ENCODE measurements at regions not wholly inside any gene's neighbourhood (a gene's known extent, or its start where the extent isn't known, plus 50 kb on each side); places are given as distances from the start of the nearest gene placed in this dataset.

DNA sequence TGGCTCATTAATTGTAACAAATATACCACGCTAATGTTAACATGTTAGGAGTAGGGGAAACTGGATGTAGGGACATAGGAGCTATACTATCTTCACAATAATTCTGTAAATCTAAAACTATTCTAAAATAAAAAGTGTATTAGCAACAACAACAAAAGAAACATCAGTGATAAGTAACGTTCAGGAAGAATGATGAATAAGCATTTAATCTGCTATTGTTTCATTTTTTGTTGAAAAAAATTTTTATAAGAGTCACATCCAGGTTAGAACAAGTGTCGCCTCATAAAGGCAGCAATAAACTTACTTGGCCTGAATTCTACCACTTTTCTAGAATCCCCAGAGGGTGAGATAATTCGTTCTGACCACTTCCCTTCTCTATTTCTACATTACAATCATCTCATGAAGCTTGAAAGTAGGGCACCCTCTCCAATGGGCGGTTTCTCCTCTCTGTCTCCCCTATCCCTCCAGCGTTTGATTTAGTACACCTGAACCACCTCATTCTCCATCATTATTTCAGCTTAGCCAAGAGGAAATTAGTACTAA lies 253.1 kb upstream of the IPO5 start:
- H3K27me3 Mint-ChIP-seq (ENCODE audit: low read depth), result peaks cover 4% of the 10 kb centered on the region
- TF ChIP-seq, protein P1, sequence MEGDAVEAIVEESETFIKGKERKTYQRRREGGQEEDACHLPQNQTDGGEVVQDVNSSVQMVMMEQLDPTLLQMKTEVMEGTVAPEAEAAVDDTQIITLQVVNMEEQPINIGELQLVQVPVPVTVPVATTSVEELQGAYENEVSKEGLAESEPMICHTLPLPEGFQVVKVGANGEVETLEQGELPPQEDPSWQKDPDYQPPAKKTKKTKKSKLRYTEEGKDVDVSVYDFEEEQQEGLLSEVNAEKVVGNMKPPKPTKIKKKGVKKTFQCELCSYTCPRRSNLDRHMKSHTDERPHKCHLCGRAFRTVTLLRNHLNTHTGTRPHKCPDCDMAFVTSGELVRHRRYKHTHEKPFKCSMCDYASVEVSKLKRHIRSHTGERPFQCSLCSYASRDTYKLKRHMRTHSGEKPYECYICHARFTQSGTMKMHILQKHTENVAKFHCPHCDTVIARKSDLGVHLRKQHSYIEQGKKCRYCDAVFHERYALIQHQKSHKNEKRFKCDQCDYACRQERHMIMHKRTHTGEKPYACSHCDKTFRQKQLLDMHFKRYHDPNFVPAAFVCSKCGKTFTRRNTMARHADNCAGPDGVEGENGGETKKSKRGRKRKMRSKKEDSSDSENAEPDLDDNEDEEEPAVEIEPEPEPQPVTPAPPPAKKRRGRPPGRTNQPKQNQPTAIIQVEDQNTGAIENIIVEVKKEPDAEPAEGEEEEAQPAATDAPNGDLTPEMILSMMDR (IDR thresholded peaks at IDR 0.05), result no peak
- no peaks in the 10 kb centered on the region for H3K36me3 Mint-ChIP-seq (ENCODE audit: low read depth)
- H3K4me1 Mint-ChIP-seq (ENCODE audit: low read depth), result no peaks in the 10 kb centered on the region
- H3K4me3 Mint-ChIP-seq (ENCODE audit: unreplicated experiment), result no peak overlapping the region
- no peak overlapping the region for H3K27ac Mint-ChIP-seq (ENCODE audit: unreplicated experiment)
- DNase-seq (ENCODE audit: low spot score), result no peak
- H3K9me3 Mint-ChIP-seq (ENCODE audit: low read depth), result no peaks in the 10 kb centered on the region

DNA sequence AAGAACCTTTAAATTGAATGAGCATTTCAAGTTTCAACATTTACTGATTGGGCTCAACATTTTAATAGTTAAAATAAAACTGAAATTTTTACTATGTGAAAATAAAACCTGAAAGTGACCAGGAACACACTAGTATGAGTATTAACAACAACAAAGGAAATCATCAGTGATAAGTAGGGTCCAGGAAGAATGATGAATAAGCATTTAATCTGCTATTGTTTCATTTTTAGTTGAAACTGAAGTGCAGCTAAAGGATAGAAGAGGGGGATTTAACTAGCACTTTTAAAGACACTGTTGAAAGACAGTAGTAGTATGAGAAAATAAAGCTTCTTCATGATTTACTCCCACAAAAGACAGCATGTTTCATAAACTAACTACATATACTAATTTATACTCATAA lies 250.9 kb upstream of the IPO5 start:
- Mint-ChIP-seq H3K36me3 (ENCODE audit: low read depth) (no peaks in the 10 kb centered on the region), H3K4me3 (ENCODE audit: unreplicated experiment) (no peak overlapping the region), H3K27me3 (ENCODE audit: low read depth) (peaks cover 4% of the 10 kb centered on the region), H3K9me3 (ENCODE audit: low read depth) (no peaks in the 10 kb centered on the region), H3K4me1 (ENCODE audit: low read depth) (peaks cover 4% of the 10 kb centered on the region), H3K27ac (ENCODE audit: unreplicated experiment) (no peak overlapping the region)
- TF ChIP-seq, protein P1 (IDR thresholded peaks at IDR 0.05), result no peak
- DNase-seq (ENCODE audit: low spot score), result no peak

DNA sequence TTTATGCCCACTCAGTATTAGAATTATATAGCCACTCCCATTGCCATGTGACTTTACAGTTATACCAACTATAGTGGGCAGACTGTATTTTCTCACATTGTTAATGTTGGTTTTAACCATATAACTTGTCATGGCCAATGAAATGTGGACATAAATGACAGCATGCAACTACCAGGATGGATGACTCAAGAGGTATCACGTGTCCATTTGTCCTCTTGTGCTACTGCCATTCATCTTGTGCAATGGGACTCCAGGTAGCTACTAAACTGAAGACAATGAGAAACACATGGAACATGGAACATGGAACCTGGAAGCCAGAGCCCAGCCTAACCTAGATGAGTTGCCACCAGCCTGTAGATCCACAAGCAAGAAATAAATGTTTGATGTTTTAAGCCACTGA lies 242.7 kb upstream of the IPO5 start:
- H3K4me3 Mint-ChIP-seq (ENCODE audit: unreplicated experiment), result no peak overlapping the region
- TF ChIP-seq, protein P1 (IDR thresholded peaks at IDR 0.05), result no peak
- no peak for DNase-seq (ENCODE audit: low spot score)
- H3K27ac Mint-ChIP-seq (ENCODE audit: unreplicated experiment), result no peak overlapping the region
- peaks cover 7% of the 10 kb centered on the region for H3K4me1 Mint-ChIP-seq (ENCODE audit: low read depth)
- no peaks in the 10 kb centered on the region for H3K9me3 Mint-ChIP-seq (ENCODE audit: low read depth)
- H3K27me3 Mint-ChIP-seq (ENCODE audit: low read depth), result no peaks in the 10 kb centered on the region
- no peaks in the 10 kb centered on the region for H3K36me3 Mint-ChIP-seq (ENCODE audit: low read depth)

DNA sequence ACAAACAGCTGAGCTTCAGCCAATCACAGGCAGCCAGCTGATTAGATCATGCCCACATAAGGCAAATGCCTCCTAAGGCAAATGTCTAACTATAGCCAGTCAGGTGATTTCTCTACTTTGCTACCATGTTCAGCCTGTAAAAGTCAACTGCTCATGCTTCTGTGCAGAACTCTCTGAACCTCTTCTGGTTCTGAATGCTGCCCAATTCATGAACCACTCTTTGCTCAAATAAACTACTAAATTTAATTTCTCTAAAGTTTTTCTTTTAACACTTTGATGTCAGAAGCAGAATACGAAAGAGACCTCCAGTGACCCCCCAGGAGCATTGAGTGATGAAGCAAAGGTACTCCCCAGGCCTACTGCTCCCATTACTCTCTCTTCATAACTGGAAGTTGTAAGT lies 240.7 kb upstream of the IPO5 start:
- H3K36me3 Mint-ChIP-seq (ENCODE audit: low read depth), result no peaks in the 10 kb centered on the region
- no peaks in the 10 kb centered on the region for H3K27me3 Mint-ChIP-seq (ENCODE audit: low read depth)

DNA sequence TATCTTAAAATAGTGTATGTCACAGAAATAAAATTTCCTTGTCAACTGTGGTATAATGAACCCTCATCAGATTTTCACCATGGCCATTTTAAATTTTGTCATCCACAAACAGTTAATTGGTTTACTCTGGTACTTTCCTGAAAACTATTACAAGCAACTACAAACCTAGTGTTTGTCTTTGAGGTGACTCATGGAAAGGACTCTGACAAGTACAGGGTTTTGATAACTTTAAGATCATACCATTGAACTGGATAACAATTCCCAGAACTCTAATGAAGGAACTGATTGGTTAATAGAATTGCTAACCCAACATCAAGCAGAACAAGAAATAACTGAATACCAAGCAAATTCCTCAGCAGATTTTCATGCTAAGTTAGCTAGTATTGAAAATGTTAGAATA lies 237.7 kb upstream of the IPO5 start:
- TF ChIP-seq, protein P1 (IDR thresholded peaks at IDR 0.05), result no peak
- H3K27ac Mint-ChIP-seq (ENCODE audit: unreplicated experiment), result no peak overlapping the region
- H3K9me3 Mint-ChIP-seq (ENCODE audit: low read depth), result no peaks in the 10 kb centered on the region
- H3K4me3 Mint-ChIP-seq (ENCODE audit: unreplicated experiment), result no peak overlapping the region
- peaks cover 3% of the 10 kb centered on the region for H3K4me1 Mint-ChIP-seq (ENCODE audit: low read depth)
- no peak for DNase-seq (ENCODE audit: low spot score)
- H3K36me3 Mint-ChIP-seq (ENCODE audit: low read depth), result no peaks in the 10 kb centered on the region
- H3K27me3 Mint-ChIP-seq (ENCODE audit: low read depth), result no peaks in the 10 kb centered on the region

More for the DNA sequence above, 240.7 kb upstream of the IPO5 start:
- TF ChIP-seq, protein P1 (IDR thresholded peaks at IDR 0.05), result no peak
- Mint-ChIP-seq H3K4me3 (ENCODE audit: unreplicated experiment) (no peak overlapping the region), H3K9me3 (ENCODE audit: low read depth) (no peaks in the 10 kb centered on the region), H3K27ac (ENCODE audit: unreplicated experiment) (no peak overlapping the region), H3K4me1 (ENCODE audit: low read depth) (peaks cover 6% of the 10 kb centered on the region)
- no peak for DNase-seq (ENCODE audit: low spot score)

Measured in chondrocyte (in vitro differentiated cells).